Colon (tissue), 2 donors: ENCODE measurements at regions not wholly inside any gene's neighbourhood (a gene's known extent, or its start where the extent isn't known, plus 50 kb on each side); places are given as distances from the start of the nearest gene placed in this dataset.
"Not testable (repeated sequence)": the region's sequence is repeated elsewhere in the genome, so short reads cannot be mapped to it uniquely, and the experiment has no call there.

Experiments used
- FAIRE-seq: peaks from 2 replicates; lab custom pipeline; 2012; peaks lifted over from hg19 to GRCh38; lab: Jason Lieb, UNC
- donor health status: control.
- donor health status: control.

GRCh38 chr12:60194678-60195077, 598.8 kb downstream of the SLC16A7 start:
- no peak for FAIRE-seq

GRCh38 chr12:60195483-60195882, 599.7 kb downstream of the SLC16A7 start:
- no peak for FAIRE-seq

- no peak for FAIRE-seq
These were observed 600.5 kb downstream of the SLC16A7 start for GRCh38 chr12:60196366-60196765.

GRCh38 chr12:60197589-60197988, 601.8 kb downstream of the SLC16A7 start:
- no peak for FAIRE-seq

- no peak for FAIRE-seq
These were observed 606.1 kb downstream of the SLC16A7 start for GRCh38 chr12:60201891-60202290.

GRCh38 chr12:60205500-60205899, 609.7 kb downstream of the SLC16A7 start:
- no peak for FAIRE-seq

GRCh38 chr12:60209521-60209920, 613.7 kb downstream of the SLC16A7 start:
- no peak for FAIRE-seq

GRCh38 chr12:60209933-60210332, 614.1 kb downstream of the SLC16A7 start:
- FAIRE-seq = no peak

GRCh38 chr12:60210756-60211155, 614.9 kb downstream of the SLC16A7 start:
- no peak for FAIRE-seq

- no peak for FAIRE-seq
These were observed 615.4 kb downstream of the SLC16A7 start for GRCh38 chr12:60211244-60211643.

- FAIRE-seq = no peak
These were observed 616.6 kb downstream of the SLC16A7 start for GRCh38 chr12:60212159-60213000.

- not testable (repeated sequence) for FAIRE-seq
These were observed 617.4 kb downstream of the SLC16A7 start for GRCh38 chr12:60213272-60213671.

- no peak for FAIRE-seq
These were observed 620.4 kb downstream of the SLC16A7 start for GRCh38 chr12:60216226-60216625.

GRCh38 chr12:60223242-60223641, 627.4 kb downstream of the SLC16A7 start:
- no peak for FAIRE-seq

GRCh38 chr12:60225216-60226000, 629.6 kb downstream of the SLC16A7 start:
- FAIRE-seq = no peak

- FAIRE-seq = no peak
These were observed 632.1 kb downstream of the SLC16A7 start for GRCh38 chr12:60227916-60228315.

GRCh38 chr12:60230056-60230455, 634.2 kb downstream of the SLC16A7 start:
- no peak for FAIRE-seq

- FAIRE-seq = no peak
These were observed 635.5 kb downstream of the SLC16A7 start for GRCh38 chr12:60231303-60231702.

GRCh38 chr12:60231976-60232907, 636.4 kb downstream of the SLC16A7 start:
- FAIRE-seq = no peak

GRCh38 chr12:60234611-60235195, 638.9 kb downstream of the SLC16A7 start:
- not testable (repeated sequence) for FAIRE-seq

- no peak for FAIRE-seq
These were observed 639.4 kb downstream of the SLC16A7 start for GRCh38 chr12:60235261-60235660.

- FAIRE-seq = not testable (repeated sequence)
These were observed 640.6 kb downstream of the SLC16A7 start for GRCh38 chr12:60236416-60236815.
